ENCODE measurements at regions not wholly inside any gene's neighbourhood (a gene's known extent, or its start where the extent isn't known, plus 50 kb on each side); places are given as distances from the start of the nearest gene placed in this dataset.
"Not testable (repeated sequence)": the region's sequence is repeated elsewhere in the genome, so short reads cannot be mapped to it uniquely, and the experiment has no call there.

DNA sequence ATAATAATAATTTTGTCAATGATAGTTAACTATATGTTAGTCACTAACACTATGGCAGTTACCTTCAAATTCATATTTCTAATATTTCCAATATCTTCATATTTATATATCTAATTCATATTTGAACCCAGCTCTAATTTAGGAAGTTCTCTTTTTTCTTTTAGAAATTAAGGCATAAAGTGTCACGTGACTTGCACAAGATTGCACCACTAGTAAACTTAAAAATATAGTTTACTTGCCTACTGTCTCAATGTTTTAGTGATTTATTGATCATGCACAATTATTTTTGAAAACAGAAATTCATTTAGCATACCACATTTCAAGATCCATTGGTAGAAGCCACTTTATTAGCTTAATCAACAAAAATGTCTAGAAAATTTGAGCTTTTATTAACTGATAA lies 508.7 kb upstream of the ZNF337 start:
- peaks cover 5 to 51% (median 19%) of the 10 kb centered on the region in 3 donors for H3K27me3 ChIP-seq
- peaks cover 0 to 35% (median 16%) of the 10 kb centered on the region in 4 donors for H3K9me3 ChIP-seq
- peaks cover 5 to 19% (median 13%) of the 10 kb centered on the region in 4 donors for H3K4me1 ChIP-seq
- H3K4me3 ChIP-seq = no peak overlapping the region
- intact Hi-C loops (cut with DNase I; ENCODE audit: low total_unique reads) = no loop called here
- TF ChIP-seq POLR2AphosphoS5 (IDR thresholded peaks at IDR 0.05) (no peak), EP300 (IDR thresholded peaks at IDR 0.05) (no peak), POLR2A (IDR thresholded peaks at IDR 0.05) (no peak)
- TF ChIP-seq, protein P1, sequence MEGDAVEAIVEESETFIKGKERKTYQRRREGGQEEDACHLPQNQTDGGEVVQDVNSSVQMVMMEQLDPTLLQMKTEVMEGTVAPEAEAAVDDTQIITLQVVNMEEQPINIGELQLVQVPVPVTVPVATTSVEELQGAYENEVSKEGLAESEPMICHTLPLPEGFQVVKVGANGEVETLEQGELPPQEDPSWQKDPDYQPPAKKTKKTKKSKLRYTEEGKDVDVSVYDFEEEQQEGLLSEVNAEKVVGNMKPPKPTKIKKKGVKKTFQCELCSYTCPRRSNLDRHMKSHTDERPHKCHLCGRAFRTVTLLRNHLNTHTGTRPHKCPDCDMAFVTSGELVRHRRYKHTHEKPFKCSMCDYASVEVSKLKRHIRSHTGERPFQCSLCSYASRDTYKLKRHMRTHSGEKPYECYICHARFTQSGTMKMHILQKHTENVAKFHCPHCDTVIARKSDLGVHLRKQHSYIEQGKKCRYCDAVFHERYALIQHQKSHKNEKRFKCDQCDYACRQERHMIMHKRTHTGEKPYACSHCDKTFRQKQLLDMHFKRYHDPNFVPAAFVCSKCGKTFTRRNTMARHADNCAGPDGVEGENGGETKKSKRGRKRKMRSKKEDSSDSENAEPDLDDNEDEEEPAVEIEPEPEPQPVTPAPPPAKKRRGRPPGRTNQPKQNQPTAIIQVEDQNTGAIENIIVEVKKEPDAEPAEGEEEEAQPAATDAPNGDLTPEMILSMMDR (IDR thresholded peaks at IDR 0.05) = no peak
- DNase-seq = no peak
- WGBS, 5 donors = 0 to 68% (median 40%) methylated on average over 1 of the region's 1 CpG
- H3K27ac ChIP-seq = no peak overlapping the region
- H3K36me3 ChIP-seq = no peaks in the 10 kb centered on the region

GRCh38 chr20:26201026-26201425 lies 504.4 kb upstream of the ZNF337 start:
- peaks cover 0 to 27% (median 11%) of the 10 kb centered on the region in 4 donors for H3K9me3 ChIP-seq
- H3K27me3 ChIP-seq; H3K36me3 ChIP-seq; H3K27ac ChIP-seq; H3K4me3 ChIP-seq; H3K4me1 ChIP-seq; DNase-seq; intact Hi-C loops (cut with DNase I; ENCODE audit: low total_unique reads): not testable (repeated sequence)

GRCh38 chr20:26187329-26187728 lies 490.7 kb upstream of the ZNF337 start:
- H3K27me3 ChIP-seq; H3K36me3 ChIP-seq; H3K27ac ChIP-seq; H3K9me3 ChIP-seq; intact Hi-C loops (cut with DNase I; ENCODE audit: low total_unique reads); H3K4me1 ChIP-seq; H3K4me3 ChIP-seq; DNase-seq: not testable (repeated sequence)
- WGBS, 5 donors = 68 to 77% (median 75%) methylated on average over 3 of the region's 3 CpGs

GRCh38 chr20:26183720-26184119 lies 487.1 kb upstream of the ZNF337 start:
- H3K4me3 ChIP-seq; H3K27ac ChIP-seq; DNase-seq; H3K27me3 ChIP-seq; H3K4me1 ChIP-seq; H3K36me3 ChIP-seq; intact Hi-C loops (cut with DNase I; ENCODE audit: low total_unique reads); H3K9me3 ChIP-seq: not testable (repeated sequence)
- 93 to 96% (median 94%) methylated on average over 2 of the region's 2 CpGs for WGBS, 5 donors

- DNase-seq; H3K36me3 ChIP-seq; H3K4me1 ChIP-seq; H3K9me3 ChIP-seq; intact Hi-C loops (cut with DNase I; ENCODE audit: low total_unique reads); H3K27me3 ChIP-seq; H3K4me3 ChIP-seq; H3K27ac ChIP-seq: not testable (repeated sequence)
- WGBS, 5 donors = 60 to 76% (median 63%) methylated on average over 2 of the region's 2 CpGs
These were observed 484.7 kb upstream of the ZNF337 start for GRCh38 chr20:26181364-26181763.

DNA sequence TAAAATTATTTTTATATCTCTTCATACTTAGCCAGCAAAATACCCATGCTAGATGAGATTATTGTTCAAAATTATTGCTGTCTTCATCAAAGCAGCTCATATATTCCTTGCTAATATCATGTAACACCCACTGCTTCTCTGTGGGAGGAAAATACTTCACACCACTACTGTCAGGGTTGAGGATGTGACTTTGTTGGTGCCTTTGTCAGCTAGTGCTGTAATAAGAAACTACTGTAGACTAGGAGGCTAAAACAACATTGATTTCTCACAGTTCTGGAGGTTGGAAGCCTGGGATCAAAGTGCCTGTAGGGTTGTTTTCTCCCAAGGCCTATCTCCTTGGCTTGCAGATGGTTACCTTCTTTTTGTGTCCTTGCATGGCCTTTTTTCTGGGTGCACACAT lies 475.2 kb upstream of the ZNF337 start:
- H3K9me3 ChIP-seq; H3K36me3 ChIP-seq; H3K27ac ChIP-seq; H3K4me1 ChIP-seq; H3K27me3 ChIP-seq; intact Hi-C loops (cut with DNase I; ENCODE audit: low total_unique reads); H3K4me3 ChIP-seq; DNase-seq: not testable (repeated sequence)

GRCh38 chr20:26169506-26169905 lies 472.9 kb upstream of the ZNF337 start:
- Histone ChIP-seq H3K27ac (no peak overlapping the region), H3K27me3 (no peaks in the 10 kb centered on the region), H3K36me3 (no peaks in the 10 kb centered on the region), H3K4me1 (no peaks in the 10 kb centered on the region), H3K4me3 (no peak overlapping the region), H3K9me3 (no peaks in the 10 kb centered on the region)
- no peak for DNase-seq
- 69 to 83% (median 75%) methylated on average over 2 of the region's 2 CpGs for WGBS, 5 donors
- TF ChIP-seq, protein P1 (IDR thresholded peaks at IDR 0.05) = no peak
- TF ChIP-seq EP300 (IDR thresholded peaks at IDR 0.05) (no peak), POLR2A (IDR thresholded peaks at IDR 0.05) (no peak), POLR2AphosphoS5 (IDR thresholded peaks at IDR 0.05) (no peak)
- intact Hi-C loops (cut with DNase I; ENCODE audit: low total_unique reads) = no loop called here

All from stomach (tissue), 8 donors.